IMR-90 (cell line): ENCODE measurements at regions not wholly inside any gene's neighbourhood (a gene's known extent, or its start where the extent isn't known, plus 50 kb on each side); places are given as distances from the start of the nearest gene placed in this dataset.
"Not testable (repeated sequence)": the region's sequence is repeated elsewhere in the genome, so short reads cannot be mapped to it uniquely, and the experiment has no call there.

ENCODE experiments used
- ATAC-seq: fragments of 200-7000 bp; cut with Tn5 transposase; 2 replicates; pipeline ENCODE4 v1.9.1; 2020; ENCODE audit warnings: low read depth, mild to moderate bottlenecking, moderate library complexity
- BruUV-seq: library from RNA; stranded (reverse); fragments of 400-500 nt; replicated peaks from 2 replicates; lab custom pipeline; 2021; lab: Mats Ljungman, UMichigan
- CTCF ChIA-PET: fragments of 300-600 bp; formaldehyde crosslinking; extraction: SDS; loops from one replicate; lab custom pipeline; 2021; ENCODE audit warnings: antibody characterized with exemption; lab: Yijun Ruan, JAX
- POLR2A ChIA-PET: fragments of 300-600 bp; sonication (Branson Sonifier 250); formaldehyde crosslinking; loops from one replicate; lab custom pipeline; 2022; ENCODE audit warnings: antibody characterized with exemption; ENCODE audit not compliant: unreplicated experiment; lab: Charles Lee
- DNase-seq: peaks from one replicate; pipeline ENCODE4 v3.0.0; 2013
- H2AFZ ChIP-seq: replicated peaks from 2 replicates; pipeline ENCODE3; 2013; ENCODE audit warnings: low read length, mild to moderate bottlenecking; ENCODE audit not compliant: poor library complexity
- H2AK5ac ChIP-seq: 2 replicates; pipeline ENCODE4 v1.6.1; 2013; ENCODE audit warnings: low read depth, low read length, inconsistent platforms
- H2AK9ac ChIP-seq: replicated peaks from 2 replicates; pipeline ENCODE3; 2013; ENCODE audit warnings: mild to moderate bottlenecking, low read depth, low read length, moderate library complexity; ENCODE audit not compliant: poor library complexity
- H2BK120ac ChIP-seq: 2 replicates; pipeline ENCODE4 v1.6.1; 2013; ENCODE audit warnings: low read depth, low read length, inconsistent platforms
- H2BK15ac ChIP-seq: 3 replicates; pipeline ENCODE4 v1.6.1; 2013; ENCODE audit warnings: low read depth, low read length, inconsistent platforms
- H2BK20ac ChIP-seq: 2 replicates; pipeline ENCODE4 v1.6.1; 2013; ENCODE audit warnings: low read depth, mild to moderate bottlenecking, inconsistent platforms, low read length, moderate library complexity
- H2BK5ac ChIP-seq: 2 replicates; pipeline ENCODE4 v1.6.1; 2013; ENCODE audit warnings: mild to moderate bottlenecking, low read depth, low read length, inconsistent platforms; ENCODE audit not compliant: poor library complexity, severe bottlenecking
- H3K14ac ChIP-seq: replicated peaks from 2 replicates; pipeline ENCODE4 v1.6.1; 2013; ENCODE audit warnings: low read depth, low read length, inconsistent platforms
- H3K18ac ChIP-seq: 2 replicates; pipeline ENCODE4 v1.6.1; 2013; ENCODE audit warnings: low read depth, low read length, control low read depth
- H3K23ac ChIP-seq: 2 replicates; pipeline ENCODE4 v1.6.1; 2013; ENCODE audit warnings: low read depth, low read length, inconsistent platforms
- H3K27ac ChIP-seq: 2 replicates; pipeline ENCODE4 v1.5.1; 2013; ENCODE audit warnings: mild to moderate bottlenecking, control low read depth, low read length; ENCODE audit not compliant: insufficient read depth
- H3K27me3 ChIP-seq: 2 replicates; pipeline ENCODE4 v1.6.1; 2013; ENCODE audit warnings: low read length; ENCODE audit not compliant: control insufficient read depth, insufficient read depth
- H3K36me3 ChIP-seq: 2 replicates; pipeline ENCODE4 v1.6.1; 2013; ENCODE audit warnings: low read length, mixed read lengths; ENCODE audit not compliant: control insufficient read depth, insufficient read depth
- H3K4ac ChIP-seq: 2 replicates; pipeline ENCODE4 v1.6.1; 2013; ENCODE audit warnings: low read depth, low read length, inconsistent platforms
- H3K4me1 ChIP-seq: 2 replicates; pipeline ENCODE4 v1.6.1; 2013; ENCODE audit warnings: low read length, mixed read lengths; ENCODE audit not compliant: control insufficient read depth, insufficient read depth
- H3K4me2 ChIP-seq: 2 replicates; pipeline ENCODE4 v1.6.1; 2013; ENCODE audit warnings: low read depth, mild to moderate bottlenecking, control low read depth, low read length, moderate library complexity
- H3K4me3 ChIP-seq: 2 replicates; pipeline ENCODE4 v1.5.1; 2013; ENCODE audit warnings: low read depth, mild to moderate bottlenecking, control low read depth, low read length, moderate library complexity; ENCODE audit not compliant: insufficient read depth
- H3K56ac ChIP-seq: 2 replicates; pipeline ENCODE4 v1.6.1; 2013; ENCODE audit warnings: low read length, inconsistent platforms; ENCODE audit not compliant: insufficient read depth; ENCODE audit errors: extremely low read depth
- H3K79me1 ChIP-seq, 2 experiments: 2 replicates each; pipeline ENCODE4 v1.6.1; 2013; ENCODE audit warnings: low read length in 2 of 2, inconsistent platforms in 1 of 2, low read depth in 1 of 2
- H3K9ac ChIP-seq: 2 replicates; pipeline ENCODE4 v1.6.1; 2013; ENCODE audit warnings: low read depth, low read length, control low read depth
- H3K9me1 ChIP-seq: 2 replicates; pipeline ENCODE4 v1.6.1; 2013; ENCODE audit warnings: low read length, inconsistent platforms; ENCODE audit not compliant: insufficient read depth
- H3K9me3 ChIP-seq: 2 replicates; pipeline ENCODE4 v1.6.1; 2013; ENCODE audit warnings: low read length; ENCODE audit not compliant: control insufficient read depth, insufficient read depth
- H4K20me1 ChIP-seq: 2 replicates; pipeline ENCODE4 v1.6.1; 2013; ENCODE audit warnings: low read length, inconsistent platforms; ENCODE audit not compliant: insufficient read depth
- H4K5ac ChIP-seq: 2 replicates; pipeline ENCODE4 v1.6.1; 2013; ENCODE audit warnings: mild to moderate bottlenecking, low read depth, low read length, control low read depth
- H4K8ac ChIP-seq, 2 experiments: 2 replicates each; pipeline ENCODE4 v1.6.1; 2013; ENCODE audit warnings: low read depth in 2 of 2, low read length in 2 of 2, control low read depth in 1 of 2, inconsistent platforms in 1 of 2
- H4K91ac ChIP-seq: 2 replicates; pipeline ENCODE4 v1.6.1; 2013; ENCODE audit warnings: low read depth, low read length, inconsistent platforms; ENCODE audit not compliant: insufficient read depth
- WGBS, 2 experiments: methylation state at CpG; one replicate each; pipeline versions ENCODE4 v1.1.5 to v1.1.7; 2013; ENCODE audit warnings: missing lambda C conversion rate in 2 of 2; ENCODE audit not compliant: insufficient read length in 1 of 2; ENCODE audit errors: extremely low coverage in 2 of 2; 5-methylcytosine and 5-hydroxymethylcytosine counted together
- dilution Hi-C: fragments of 300-500 bp; cut with HindIII; formaldehyde crosslinking; loops from one replicate; pipeline ENCODE4 v1.14.3; 2018; ENCODE audit warnings: low sequenced_read_pairs; ENCODE audit not compliant: unreplicated experiment
- in situ Hi-C: fragments of 300-500 bp; cut with MboI; formaldehyde crosslinking; loops from 3 replicates; pipeline ENCODE4 v1.14.3; 2019; ENCODE audit warnings: low sequenced_read_pairs, inconsistent platforms, mixed read lengths
- intact Hi-C: fragments of 100-400 bp; cut with micrococcal nuclease; formaldehyde crosslinking; loops from 2 replicates; pipeline ENCODE4 v1.10.0; 2022

DNA sequence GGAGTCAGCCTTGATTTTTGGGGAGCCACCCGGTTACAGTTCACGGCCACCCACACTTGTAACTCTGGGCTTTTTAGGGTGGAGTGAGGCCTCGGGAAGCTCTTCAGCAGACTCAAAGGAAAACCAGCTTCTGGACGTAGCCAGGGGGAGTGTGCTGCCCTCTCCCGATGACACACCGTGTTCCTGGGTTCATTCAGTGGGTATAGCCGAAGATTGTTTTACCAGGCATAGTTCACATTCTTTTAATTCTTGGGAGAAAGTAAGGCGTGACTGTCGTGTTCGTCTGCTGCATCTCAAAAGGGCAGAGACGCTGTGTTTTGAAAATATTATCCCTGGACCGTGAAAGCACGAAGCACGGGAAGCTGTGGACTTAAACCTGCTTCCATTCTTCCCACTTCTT is 93.6 kb upstream of the PABPC3 start:
- H3K23ac ChIP-seq, H2AK5ac ChIP-seq, H2BK120ac ChIP-seq, H4K8ac ChIP-seq, H3K18ac ChIP-seq, H3K56ac ChIP-seq, POLR2A ChIA-PET, H3K4me1 ChIP-seq, H3K9ac ChIP-seq, H3K9me1 ChIP-seq, H3K9me3 ChIP-seq, H4K5ac ChIP-seq, H2BK5ac ChIP-seq, H3K27ac ChIP-seq, H2BK15ac ChIP-seq, H3K79me1 ChIP-seq, H2BK20ac ChIP-seq, dilution Hi-C loops, H3K36me3 ChIP-seq, H2AFZ ChIP-seq, H3K27me3 ChIP-seq, H3K4me3 ChIP-seq, in situ Hi-C loops, H2AK9ac ChIP-seq, H4K20me1 ChIP-seq, H4K91ac ChIP-seq, H3K4ac ChIP-seq, BruUV-seq, H3K14ac ChIP-seq: not testable (repeated sequence)
- CTCF ChIA-PET, result interaction anchor here (1.2 kb wide), 1 partner anchor 35 kb away, joined by 3 read pairs; no protein-coding TSS in a partner anchor
- H3K4me2 ChIP-seq, result peak overlapping the region; percentile 50
- DNase-seq (peak; percentile 10), ATAC-seq (peak; percentile 71)
- WGBS, 2 experiments, result no CpG with 5 or more reads among the region's 14 CpGs
- intact Hi-C loops, result loop anchor here (10.0 kb wide), 1 partner anchor 1072 kb away; no protein-coding TSS in a partner anchor

GRCh38 chr13:25004489-25004888 is 91.4 kb upstream of the PABPC3 start:
- dilution Hi-C loops, H4K91ac ChIP-seq, H3K4ac ChIP-seq, ATAC-seq, H2AK5ac ChIP-seq, H2BK20ac ChIP-seq, H4K20me1 ChIP-seq, H3K27me3 ChIP-seq, BruUV-seq, H3K4me3 ChIP-seq, H3K23ac ChIP-seq, H3K56ac ChIP-seq, H3K14ac ChIP-seq, H3K79me1 ChIP-seq, H4K8ac ChIP-seq, H3K4me2 ChIP-seq, H2AK9ac ChIP-seq, H3K9me1 ChIP-seq, H3K27ac ChIP-seq, H3K18ac ChIP-seq, H2BK120ac ChIP-seq, H3K36me3 ChIP-seq, H2BK15ac ChIP-seq, H4K5ac ChIP-seq, H2BK5ac ChIP-seq, H3K9me3 ChIP-seq, H3K9ac ChIP-seq, in situ Hi-C loops, POLR2A ChIA-PET, DNase-seq, H3K4me1 ChIP-seq, H2AFZ ChIP-seq: not testable (repeated sequence)
- intact Hi-C loops, result loop anchor here (10.0 kb wide), 1 partner anchor 1070 kb away; no protein-coding TSS in a partner anchor
- WGBS, 2 experiments, result no CpG with 5 or more reads among the region's 10 CpGs
- CTCF ChIA-PET, result interaction anchor here (0.6 to 1.1 kb wide), 3 partner anchors 33 to 223 kb away, joined by 3 to 5 read pairs (median 3); no protein-coding TSS in a partner anchor
